OCI-M2 (cell line): ENCODE measurements at regions not wholly inside any gene's neighbourhood (a gene's known extent, or its start where the extent isn't known, plus 50 kb on each side); places are given as distances from the start of the nearest gene placed in this dataset.

Experiments used
- DNase-seq: peaks from one replicate; lab custom pipeline; 2025; ENCODE audit not compliant: unreplicated experiment; lab: John Stamatoyannopoulos, UW

DNA sequence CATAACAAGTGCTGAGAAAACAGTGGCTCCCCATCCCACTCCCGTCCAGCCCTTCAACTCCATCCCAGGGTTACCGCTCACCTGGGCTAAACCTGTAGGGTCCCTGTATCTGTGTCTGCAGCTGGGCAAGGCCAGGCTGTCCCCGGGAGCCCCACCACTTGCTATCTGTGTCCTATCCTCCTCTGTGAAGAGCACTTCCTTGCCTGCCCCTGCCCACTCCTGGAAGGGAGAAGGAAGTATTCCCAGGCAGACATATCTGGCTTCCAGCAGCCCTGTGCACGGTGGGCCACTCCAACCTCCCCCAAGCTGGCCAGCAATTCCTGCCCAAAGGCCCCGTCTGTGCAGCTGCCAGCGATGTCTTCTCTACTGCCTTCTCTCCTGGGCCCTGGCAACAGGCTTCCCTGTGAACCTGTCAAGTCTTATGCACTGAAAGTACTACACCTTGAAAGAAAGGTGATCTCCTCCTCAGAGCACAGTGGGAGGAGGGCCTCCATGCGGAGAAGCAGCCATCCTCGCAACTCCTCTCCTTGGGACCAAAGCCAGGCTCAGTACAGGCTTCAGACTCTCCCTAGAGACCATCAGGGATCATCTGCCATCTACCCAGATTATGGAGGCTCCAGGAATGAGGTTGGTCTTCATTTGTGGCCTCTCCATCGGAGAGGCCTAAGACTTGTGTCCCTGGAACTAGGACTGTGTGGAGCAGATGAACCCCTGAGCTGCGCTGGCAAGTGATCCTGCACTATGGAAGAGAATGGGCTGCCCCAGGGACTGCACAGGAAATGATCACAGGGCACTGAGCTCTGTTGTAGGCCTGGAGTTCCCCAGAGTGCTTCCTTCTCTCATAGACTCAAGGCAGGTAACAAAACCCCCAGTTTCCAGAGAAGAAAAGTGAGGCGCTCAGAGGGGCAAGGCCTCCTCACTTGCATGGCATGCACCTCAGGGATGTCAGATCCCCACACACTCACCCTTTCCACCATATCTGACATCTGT, 663.6 kb downstream of the BCL11B start:
- DNase-seq = no peak

DNA sequence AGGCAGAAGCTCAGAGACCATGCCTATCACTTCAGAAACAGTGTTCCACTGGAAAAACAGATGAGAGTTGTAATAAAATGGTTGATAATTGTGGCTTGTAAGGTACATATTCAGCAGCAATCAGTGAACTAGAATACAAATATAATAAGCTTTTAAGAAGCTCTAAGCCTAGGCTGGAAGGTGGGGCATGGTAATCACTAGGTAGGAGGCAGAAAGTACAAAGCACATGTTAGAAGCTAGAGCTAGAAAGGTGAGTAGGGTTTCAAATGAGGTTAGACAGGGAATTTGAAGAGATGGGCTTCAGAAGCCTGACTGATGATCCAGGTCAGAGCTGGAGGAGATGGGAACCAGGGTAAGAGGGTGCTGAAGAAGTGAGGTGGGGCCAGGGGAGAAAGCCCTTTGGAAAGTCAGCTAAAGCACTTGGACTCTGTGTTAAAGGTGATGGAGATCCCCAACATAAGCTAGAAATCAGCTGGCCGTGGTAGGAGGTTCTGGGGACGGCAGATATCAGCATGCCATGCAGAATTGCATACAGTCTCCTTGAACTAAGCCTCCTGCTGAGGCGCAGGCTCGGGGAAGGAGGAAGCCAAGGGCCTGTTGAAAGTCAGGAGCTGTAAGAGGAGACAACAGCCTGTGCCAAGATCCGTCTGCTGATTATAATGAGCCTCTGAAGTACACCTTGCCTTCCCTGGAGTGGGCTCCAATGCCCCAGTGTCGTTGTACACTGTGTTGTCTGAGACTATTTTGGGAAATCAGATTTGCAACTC, 659.4 kb downstream of the BCL11B start:
- DNase-seq = no peak

DNA sequence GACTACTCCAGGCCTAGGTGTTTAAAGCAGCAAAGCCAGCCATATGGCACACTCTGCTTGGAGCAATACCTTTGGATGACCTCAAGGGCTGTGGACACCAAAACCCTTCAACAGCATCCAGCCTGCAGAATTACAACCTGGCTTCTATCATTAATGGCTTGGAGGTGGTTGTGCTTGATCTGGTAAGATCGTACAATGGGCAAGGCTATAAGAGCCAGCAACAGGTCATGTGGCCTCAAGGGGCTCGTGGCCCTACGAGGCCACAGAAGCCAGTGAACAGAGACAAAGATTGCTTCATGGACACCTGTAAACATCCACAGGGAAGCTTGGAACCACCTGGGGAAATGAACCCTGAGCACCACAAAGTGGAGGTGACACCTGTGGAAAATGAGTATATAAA, 657.3 kb downstream of the BCL11B start:
- no peak for DNase-seq

DNA sequence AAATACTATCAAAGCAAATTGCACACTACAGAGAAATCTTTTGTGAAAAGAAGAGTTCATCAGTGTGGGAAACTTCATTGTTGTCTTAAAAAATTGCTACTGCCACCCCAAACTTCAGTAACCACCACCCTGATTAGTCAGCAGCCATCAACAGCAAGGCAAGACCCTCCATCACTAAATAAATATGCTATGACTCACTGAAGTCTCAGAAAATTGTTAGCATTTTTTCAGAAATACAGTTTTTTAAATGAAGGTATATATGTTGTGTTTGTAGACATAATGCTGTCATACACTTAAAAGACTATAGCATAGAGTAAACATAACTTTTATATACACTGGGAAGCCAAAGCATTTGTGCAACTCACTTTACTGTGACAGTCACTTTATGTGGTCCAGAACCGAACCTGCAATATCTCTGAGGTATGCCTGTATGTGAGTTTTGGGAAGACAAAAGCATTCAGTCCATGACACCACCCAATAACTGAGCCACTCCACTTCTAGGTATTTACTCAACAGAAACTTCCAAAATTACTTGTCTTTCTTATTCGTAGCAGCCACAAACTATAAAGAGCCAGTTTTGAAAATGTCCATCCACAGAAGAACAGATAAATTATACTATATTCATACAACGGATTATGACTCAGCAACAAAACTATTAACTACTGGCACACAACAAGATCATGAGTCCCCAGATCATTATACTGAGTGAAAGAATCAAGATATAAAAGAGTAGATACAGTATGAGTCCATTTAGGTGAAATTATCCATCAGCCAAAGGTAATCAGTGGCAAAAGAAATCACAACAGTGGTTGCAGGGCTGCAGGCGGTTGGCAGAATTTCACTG, 649.6 kb downstream of the BCL11B start:
- no peak for DNase-seq

DNA sequence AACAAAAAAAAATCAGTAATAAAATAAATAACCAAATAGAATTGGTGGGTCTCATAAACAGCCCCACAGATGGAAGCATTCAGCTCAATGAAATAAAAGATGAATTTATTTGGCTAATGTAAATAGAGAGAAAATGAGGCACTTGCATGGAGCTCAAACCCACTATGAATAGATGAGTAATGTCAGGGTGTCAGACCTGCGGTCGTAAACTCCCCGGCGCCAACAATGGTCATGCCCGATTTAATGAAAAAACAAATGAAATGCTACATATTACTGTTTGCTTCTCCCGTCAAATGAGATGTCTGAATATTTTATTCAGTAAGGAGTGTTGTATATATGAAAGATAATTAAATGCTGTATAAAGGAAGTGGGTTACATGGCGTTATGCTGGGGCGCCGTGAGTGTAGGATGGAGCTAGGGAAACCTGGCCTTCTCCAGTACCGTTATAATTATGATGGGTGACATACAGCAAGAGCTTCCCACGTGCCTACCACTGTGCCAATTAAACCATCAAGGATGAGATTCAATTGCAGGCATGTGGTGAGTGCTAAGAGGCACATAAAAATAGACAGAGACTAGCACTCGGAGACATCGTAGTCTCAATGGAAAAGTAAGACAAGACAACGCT, 648.1 kb downstream of the BCL11B start:
- no peak for DNase-seq

DNA sequence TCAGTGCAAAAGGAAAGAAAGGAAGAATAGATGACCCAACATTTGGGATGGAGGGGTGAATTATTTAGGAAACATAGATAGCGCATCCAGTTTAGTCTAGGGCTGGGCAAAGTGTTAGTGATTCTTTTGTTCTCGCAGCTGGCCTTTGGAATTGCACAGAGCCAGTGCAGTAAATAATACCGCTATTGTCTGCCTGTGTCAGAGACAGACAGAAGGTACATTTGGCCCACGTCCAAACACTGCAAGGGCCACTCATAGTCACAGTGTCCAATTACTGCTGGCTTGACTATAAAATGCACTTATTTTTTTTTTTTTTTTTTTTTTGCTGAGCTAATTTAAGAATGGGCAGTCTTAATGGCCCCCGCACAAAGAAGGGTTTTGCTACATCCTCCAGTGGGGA, 638.6 kb downstream of the BCL11B start:
- DNase-seq = no peak

DNA sequence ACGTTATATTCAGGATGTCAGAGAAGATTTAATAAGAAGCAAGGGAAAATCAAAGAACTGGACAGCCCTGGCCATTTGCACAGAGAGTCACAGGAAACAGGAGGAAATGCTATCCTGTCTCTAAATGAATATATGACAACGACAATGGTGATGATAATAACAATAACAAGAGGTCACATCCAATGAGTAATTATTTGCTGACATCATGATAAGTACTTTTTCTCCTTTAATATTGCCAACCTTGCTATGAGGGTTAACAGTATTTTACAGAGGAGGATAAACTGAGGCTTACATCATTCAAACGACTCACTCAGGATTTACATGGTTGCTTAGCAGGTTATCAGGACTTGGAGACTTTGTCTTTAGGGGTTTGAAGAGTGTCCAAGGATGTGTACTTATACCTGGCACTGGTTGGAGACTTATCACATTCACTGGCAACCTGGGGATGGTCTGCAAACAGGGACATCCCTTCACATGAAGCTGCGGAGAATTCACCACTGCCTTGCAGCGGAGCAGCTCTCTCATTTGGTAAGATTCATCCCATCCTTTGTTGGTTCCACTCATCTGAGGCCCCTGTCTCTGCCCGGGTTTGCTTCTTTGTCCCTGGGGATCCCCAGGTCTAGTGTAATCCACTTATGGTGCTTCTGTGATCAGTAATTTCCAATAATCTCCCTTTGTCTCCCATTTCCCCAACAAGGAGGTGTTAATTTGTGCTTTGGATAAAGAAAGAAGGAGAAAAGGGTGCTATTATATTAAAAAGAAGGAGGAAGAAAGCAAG, 637.8 kb downstream of the BCL11B start:
- DNase-seq = no peak

DNA sequence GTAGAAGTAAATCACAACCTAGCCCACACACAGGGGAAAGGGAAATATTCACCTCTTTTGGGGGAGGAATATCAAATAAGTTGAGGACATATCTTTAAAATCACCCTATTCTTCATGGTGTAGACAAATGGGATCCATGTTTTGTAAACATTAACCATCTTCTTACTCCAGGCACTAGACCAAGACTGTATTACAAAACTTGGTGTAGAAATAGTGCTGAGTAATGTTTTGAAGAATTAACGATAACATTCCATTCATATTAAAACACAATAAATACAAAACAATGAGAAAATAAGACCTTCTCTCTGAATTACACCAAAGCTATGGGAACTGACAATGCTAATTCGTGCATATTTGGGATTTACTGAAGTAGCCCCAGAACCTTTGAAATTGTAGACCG, 633.6 kb downstream of the BCL11B start:
- DNase-seq = no peak

DNA sequence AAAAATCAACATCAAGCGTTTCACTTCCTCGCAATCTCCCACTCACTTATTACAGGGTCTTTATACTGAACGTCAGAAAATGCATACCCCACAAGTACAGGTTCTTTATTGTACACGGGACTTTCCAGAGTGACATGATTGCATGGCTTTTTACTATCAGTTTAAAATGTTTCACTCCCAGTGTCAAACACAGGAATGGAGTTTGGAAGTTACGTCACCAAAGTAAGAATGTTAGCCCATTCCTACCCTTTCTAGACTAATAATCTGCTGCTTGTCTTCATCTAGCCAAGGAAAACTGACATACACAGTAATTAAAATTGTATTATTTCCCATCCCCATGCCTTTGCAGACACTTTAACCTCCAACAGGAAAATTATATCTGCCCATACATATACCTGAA, 624.2 kb downstream of the BCL11B start:
- DNase-seq = no peak

DNA sequence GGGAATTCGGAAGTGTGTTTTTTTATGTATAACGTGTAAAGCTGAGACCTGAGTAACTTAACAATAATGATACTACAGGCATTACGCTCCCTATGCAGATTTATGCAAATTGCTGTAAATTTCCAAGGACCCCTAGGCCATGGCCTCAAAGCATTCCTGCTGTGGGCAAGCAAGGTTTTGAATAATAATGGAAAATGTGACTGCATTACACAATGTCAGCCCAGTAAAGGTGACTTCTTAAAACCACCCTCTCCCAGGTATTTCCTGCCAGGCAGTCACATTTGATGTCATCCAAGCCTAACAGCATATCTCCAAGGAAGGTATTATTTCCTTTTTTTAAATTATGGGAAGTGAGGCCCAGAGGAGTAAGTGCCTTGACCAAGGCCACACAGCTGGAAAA, 621.0 kb downstream of the BCL11B start:
- DNase-seq = no peak

DNA sequence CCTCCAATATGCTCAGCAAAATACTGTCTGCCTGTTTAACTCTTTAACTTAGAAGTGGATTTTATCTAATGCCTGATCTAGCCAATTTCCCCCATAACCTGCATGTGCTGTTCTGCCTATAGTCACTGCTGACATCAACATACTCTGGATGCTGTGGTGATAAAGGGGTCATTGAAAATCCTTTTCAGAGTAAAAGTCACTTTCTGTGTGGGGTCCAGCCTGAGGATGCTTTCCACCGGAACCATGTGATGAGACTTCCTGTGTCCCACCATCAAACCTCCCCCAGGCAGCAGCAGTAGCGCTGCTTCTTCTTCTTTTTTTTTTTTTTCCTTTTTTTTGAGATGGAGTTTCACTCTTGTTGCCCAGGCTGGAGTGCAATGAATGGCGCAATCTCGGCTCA, 607.0 kb downstream of the BCL11B start:
- DNase-seq = no peak

DNA sequence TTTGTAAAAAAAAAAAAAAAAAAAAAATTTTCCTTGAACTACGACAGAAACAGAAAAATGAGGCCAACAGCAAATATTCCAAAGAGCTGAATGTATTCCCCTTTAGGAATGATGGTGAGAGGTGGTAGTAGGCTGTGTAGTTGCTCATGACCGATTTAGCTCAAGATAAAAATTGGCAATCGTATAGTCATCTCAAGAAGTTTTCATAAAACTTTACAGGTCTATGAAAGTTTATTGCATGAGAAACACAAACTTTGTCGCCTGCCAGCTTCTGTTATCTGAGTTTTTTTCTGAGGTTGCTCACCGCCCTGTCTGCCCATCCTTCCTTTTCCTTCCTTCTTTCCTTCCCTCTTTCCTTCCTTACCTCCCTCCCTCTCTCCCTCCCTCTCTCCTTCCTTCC, 605.5 kb downstream of the BCL11B start:
- DNase-seq = no peak

DNA sequence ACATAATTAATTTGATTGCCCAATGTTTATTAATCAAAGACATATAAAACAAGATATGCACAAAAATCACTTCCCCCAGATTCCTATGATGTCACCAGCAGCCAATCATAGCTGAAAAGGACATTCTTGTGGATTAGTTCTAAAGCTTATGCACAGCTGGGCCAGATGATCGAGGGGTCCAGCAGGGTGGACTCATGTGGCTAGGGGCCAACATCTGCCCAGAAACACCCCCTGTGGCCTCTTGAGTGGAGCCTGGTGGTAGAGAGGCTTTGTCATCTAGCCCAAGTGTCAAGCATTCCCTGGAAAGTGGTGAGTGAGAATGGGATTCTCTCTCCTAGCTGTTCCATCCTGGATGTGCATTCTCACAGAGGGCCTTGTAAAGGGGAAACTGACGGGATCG, 590.0 kb downstream of the BCL11B start:
- no peak for DNase-seq

DNA sequence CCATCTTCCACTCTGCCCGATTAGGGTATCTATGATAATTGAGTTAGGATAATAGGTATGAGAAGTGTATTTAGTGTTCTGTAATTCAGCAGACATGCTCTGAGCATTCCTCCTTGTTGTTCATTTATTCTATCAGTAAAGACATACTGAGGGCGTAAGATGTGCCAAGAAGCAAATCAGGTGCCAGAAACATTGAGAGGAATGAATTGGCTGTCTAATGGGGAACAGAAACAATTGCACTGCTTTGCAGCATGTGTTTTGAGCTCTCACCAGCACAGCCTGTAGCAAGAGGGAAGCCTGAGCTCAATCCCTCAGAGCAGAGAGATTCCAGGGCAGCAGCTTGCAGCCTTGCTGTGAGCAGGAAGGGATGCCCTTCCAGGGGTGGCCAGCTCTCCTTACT, 589.3 kb downstream of the BCL11B start:
- DNase-seq = no peak

DNA sequence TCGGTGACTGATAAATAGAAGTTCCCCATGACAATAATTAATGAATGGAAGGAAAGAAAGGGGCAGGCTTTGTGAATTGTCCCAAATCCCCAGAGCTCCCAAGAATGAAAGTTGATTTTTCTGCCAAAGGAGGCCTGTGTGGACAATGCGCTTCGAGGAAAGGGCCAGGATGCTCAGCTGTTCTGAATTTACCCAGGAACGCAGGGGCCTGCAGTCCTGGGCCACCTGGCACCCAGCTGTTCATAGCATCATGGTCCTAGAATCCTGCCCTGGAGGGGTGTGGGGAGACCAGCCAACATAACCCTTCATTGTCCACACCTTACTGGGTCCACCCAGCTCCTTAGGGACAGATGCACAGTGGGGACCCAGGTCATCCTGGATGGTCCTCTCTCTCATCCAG, 587.5 kb downstream of the BCL11B start:
- DNase-seq = no peak

DNA sequence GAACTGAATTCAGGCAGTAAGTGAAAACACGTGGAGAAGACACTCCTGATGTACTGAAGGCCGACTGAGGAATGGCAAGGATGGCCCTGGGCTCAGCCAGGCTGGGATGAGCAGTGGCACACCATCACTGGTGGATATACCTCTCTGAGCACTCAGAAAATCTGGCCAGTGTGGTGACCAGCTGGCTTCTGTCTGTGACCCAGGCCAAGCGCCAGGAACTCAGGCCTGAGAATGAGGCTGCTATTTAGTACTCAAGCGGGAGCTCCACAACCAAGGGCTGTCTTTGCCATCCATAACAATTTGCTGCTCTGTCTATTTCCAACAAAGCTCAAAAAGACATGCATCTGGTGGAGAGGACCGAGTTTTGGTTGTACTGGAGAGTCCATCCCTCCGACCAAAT, 586.3 kb downstream of the BCL11B start:
- DNase-seq = no peak

DNA sequence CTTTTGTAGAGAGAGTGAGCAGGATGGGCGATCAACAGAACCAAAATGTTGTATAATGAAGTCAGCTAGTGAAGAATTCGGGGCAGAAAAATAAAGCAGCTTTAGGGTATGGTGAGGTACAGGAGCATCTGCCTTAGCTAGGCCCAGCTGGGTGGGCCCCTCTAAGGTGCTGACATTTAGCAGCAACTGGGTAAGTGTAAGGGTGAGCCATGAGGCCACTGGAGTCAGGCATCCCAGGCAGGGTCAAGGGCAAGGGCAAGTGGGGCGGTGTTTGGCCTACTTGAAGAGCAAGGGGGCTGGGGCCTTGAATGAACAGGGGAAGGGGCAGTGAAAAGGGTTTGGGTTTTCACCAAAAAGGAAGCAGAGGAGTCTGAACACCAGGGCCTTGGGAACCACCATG, 583.6 kb downstream of the BCL11B start:
- DNase-seq = no peak

DNA sequence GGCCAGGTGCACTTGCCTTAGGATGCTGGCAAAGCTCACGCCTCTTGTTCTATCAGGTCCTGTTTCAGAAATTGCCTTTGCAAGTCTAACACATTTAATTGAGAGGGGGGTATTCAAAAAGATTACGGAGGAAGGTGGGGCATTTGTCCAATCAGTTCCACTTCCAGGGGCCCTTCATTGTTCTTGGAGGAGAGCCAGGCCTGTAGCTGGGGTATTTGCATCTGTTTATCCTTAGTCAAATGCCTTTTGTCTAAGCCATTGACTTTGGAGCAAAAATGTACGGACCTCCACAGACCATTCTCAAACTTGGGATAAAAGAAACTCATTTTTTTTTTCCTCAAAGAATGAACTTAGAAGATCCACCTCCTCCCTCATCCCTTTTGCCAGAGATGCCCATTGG, 582.0 kb downstream of the BCL11B start:
- no peak for DNase-seq

DNA sequence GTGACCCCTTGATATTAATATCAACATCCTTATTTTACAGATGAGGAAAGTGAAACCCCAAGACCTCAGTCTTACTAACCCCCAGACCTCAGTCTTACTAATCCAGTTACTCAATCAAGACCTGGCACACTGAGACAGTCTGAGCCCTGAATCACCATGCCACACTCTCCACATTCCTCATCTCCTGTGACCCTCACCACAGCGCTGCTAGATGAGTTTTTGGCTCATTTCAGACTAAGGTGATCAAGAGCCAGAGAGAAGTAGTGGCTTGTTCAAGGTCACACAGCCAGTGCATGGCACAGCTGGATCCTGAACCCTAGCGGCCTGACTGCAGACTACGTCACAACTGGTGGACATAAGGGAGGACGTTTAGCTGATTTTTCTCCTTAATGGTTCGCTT, 579.2 kb downstream of the BCL11B start:
- no peak for DNase-seq

DNA sequence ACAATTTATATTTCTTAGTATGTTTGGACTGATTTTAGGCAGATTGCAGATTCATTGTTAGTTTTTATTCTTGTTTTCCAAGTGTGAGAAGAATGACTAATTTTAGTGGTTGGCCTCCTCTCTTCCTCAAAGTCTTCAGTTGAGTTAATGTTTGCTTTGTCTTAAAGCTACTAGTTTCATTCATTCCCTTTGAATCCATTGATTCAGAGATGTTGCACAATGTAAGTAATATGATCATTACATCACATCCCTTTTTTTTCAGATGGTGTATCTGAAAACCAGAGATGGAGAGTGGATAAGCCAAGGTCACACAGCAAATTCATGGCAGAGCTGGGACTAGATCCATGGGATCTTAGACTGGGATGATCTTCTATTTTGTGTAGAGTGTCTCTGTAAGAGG, 577.5 kb downstream of the BCL11B start:
- DNase-seq = no peak
